ENCODE measurements at regions not wholly inside any gene's neighbourhood (a gene's known extent, or its start where the extent isn't known, plus 50 kb on each side); places are given as distances from the start of the nearest gene placed in this dataset.

DNA sequence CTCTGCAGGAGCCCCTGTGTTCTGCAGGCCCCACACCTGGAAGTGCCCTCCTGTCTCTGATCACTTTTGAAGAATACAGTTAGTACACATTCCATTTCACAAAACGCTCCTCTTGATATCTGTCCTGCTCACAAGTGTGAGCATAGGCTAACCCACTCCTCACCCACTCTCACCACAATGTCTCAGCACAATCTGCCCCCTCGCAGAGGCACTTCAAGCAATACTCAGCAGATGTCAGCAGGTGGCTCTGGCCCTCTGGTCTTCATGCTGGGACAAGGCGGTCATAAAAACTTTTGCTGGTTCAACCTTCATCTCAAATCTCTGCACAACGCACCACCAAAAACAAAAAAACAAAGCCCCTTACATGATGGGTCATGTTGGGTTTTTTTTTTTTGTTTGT, 671.2 kb downstream of the MATN1 start:
- peaks cover 7 to 14% of the 10 kb centered on the region in 2 donors for H3K27me3 ChIP-seq (ENCODE audit: control insufficient read depth in 2 of 2, insufficient read depth in 2 of 2, low read length in 2 of 2)
- H3K27ac ChIP-seq (ENCODE audit: low read depth in 2 of 2, low read length in 2 of 2) = no peak overlapping the region
- no peaks in the 10 kb centered on the region for H3K9me3 ChIP-seq (ENCODE audit: control insufficient read depth in 2 of 2, low read length in 2 of 2)
- H3K4me3 ChIP-seq (ENCODE audit: low read length in 2 of 2) = no peak overlapping the region
- no peaks in the 10 kb centered on the region for H3K4me1 ChIP-seq (ENCODE audit: control insufficient read depth in 2 of 2, insufficient read depth in 2 of 2, low read length in 2 of 2)
- no peak overlapping the region for H3K9ac ChIP-seq (ENCODE audit: low read depth in 1 of 2, low read length in 2 of 2)
- H3K36me3 ChIP-seq (ENCODE audit: control insufficient read depth in 2 of 2, insufficient read depth in 2 of 2, low read length in 2 of 2) = no peaks in the 10 kb centered on the region

DNA sequence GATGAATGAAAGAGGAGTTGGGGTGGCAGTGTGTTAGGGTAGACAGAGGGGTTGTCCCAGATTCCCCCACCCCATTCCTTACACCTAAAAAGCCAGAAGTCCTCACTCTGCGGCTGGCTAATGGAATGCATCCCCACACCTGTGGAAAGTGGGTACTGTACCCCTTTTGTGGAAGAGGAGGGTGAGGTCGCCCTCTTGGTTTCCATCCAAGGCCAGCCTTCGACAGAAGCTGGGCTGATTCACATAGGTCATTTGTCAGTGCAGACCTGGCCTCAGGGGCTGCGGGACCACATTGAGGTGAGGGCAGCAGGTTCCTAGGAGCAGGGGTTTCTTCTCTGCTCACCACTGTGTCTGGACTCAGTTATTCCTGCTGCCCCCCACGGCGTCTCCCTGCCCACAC, 671.6 kb downstream of the MATN1 start:
- no peaks in the 10 kb centered on the region for H3K9me3 ChIP-seq (ENCODE audit: control insufficient read depth in 2 of 2, low read length in 2 of 2)
- no peaks in the 10 kb centered on the region for H3K36me3 ChIP-seq (ENCODE audit: control insufficient read depth in 2 of 2, insufficient read depth in 2 of 2, low read length in 2 of 2)
- no peak overlapping the region for H3K27ac ChIP-seq (ENCODE audit: low read depth in 2 of 2, low read length in 2 of 2)
- H3K27me3 ChIP-seq (ENCODE audit: control insufficient read depth in 2 of 2, insufficient read depth in 2 of 2, low read length in 2 of 2) = peaks cover 7 to 14% of the 10 kb centered on the region in 2 donors
- H3K4me1 ChIP-seq (ENCODE audit: control insufficient read depth in 2 of 2, insufficient read depth in 2 of 2, low read length in 2 of 2) = no peaks in the 10 kb centered on the region
- H3K4me3 ChIP-seq (ENCODE audit: low read length in 2 of 2) = no peak overlapping the region
- H3K9ac ChIP-seq (ENCODE audit: low read depth in 1 of 2, low read length in 2 of 2) = no peak overlapping the region

DNA sequence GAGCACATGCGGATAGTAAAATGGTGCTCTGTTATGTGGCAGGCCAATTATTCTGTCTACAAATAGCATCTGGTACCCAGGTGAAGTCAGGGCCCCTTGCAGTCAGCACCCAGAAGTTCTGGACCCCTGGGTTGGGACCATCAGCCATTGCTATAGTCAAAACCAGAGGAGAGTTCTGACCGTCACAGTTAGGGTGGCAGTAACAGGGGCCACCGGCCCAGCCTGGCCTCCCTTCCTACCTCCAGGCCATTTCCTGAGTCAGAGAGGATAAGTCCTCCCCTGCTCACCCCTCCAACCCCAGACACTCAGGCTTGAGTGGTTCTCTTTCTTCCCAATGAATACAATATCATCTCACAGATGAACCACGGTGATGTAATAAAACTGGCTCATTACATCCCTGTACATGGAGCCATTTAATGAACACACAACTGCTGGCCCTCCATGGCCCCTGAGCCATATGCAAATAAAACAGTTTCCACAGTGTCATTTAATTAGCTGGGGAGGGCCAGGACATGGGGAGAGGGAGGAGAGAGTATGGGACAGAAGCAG, 673.6 kb downstream of the MATN1 start:
- no peaks in the 10 kb centered on the region for H3K9me3 ChIP-seq (ENCODE audit: control insufficient read depth in 2 of 2, low read length in 2 of 2)
- H3K27ac ChIP-seq (ENCODE audit: low read depth in 2 of 2, low read length in 2 of 2) = no peak overlapping the region
- H3K4me1 ChIP-seq (ENCODE audit: control insufficient read depth in 2 of 2, insufficient read depth in 2 of 2, low read length in 2 of 2) = no peaks in the 10 kb centered on the region
- H3K4me3 ChIP-seq (ENCODE audit: low read length in 2 of 2) = no peak overlapping the region
- no peaks in the 10 kb centered on the region for H3K36me3 ChIP-seq (ENCODE audit: control insufficient read depth in 2 of 2, insufficient read depth in 2 of 2, low read length in 2 of 2)
- H3K27me3 ChIP-seq (ENCODE audit: control insufficient read depth in 2 of 2, insufficient read depth in 2 of 2, low read length in 2 of 2) = peaks cover 7 to 14% of the 10 kb centered on the region in 2 donors
- no peak overlapping the region for H3K9ac ChIP-seq (ENCODE audit: low read depth in 1 of 2, low read length in 2 of 2)

DNA sequence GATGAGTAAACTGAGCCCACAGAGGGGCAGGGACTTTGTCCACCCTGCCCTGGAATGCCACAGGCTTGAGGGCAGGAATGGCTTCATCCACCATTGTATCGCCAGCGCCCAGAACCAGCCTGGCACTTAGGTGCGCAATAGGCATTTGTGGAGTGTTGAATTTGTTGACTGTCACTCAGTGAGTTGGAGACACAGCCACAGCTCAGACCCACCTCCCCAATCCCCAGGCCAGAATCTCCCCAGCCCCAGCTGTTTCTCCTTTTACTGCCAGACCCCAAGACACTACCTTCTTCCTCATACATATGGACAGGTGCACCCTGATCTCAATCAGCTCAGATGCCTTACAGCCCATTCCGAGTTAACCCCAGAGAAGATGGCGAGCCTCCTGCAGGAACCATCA, 674.5 kb downstream of the MATN1 start:
- Histone ChIP-seq H3K36me3 (ENCODE audit: control insufficient read depth in 2 of 2, insufficient read depth in 2 of 2, low read length in 2 of 2) (no peaks in the 10 kb centered on the region), H3K27me3 (ENCODE audit: control insufficient read depth in 2 of 2, insufficient read depth in 2 of 2, low read length in 2 of 2) (peaks cover 7 to 10% of the 10 kb centered on the region in 2 donors), H3K4me3 (ENCODE audit: low read length in 2 of 2) (no peak overlapping the region), H3K9ac (ENCODE audit: low read depth in 1 of 2, low read length in 2 of 2) (no peak overlapping the region), H3K9me3 (ENCODE audit: control insufficient read depth in 2 of 2, low read length in 2 of 2) (no peaks in the 10 kb centered on the region), H3K4me1 (ENCODE audit: control insufficient read depth in 2 of 2, insufficient read depth in 2 of 2, low read length in 2 of 2) (no peaks in the 10 kb centered on the region), H3K27ac (ENCODE audit: low read depth in 2 of 2, low read length in 2 of 2) (no peak overlapping the region)

DNA sequence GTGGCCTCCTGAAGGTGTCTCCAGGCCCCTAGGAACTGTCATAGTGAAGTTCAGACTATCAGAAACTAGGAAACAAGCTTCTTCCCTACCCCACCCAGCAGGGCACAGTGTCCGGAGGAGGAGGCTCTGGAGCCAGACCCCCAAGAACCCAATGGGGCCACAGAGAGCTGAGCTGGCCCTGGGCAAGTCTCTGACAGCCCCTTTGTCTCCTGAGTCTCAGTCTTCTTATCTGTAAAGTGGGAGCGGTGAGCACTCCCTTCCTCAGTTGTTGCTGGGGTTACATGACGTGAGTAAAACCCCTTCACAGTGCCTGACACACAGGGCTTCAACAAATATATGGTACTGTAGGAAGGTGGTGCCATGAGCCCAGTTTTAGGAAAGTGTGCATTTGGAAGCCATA, 675.8 kb downstream of the MATN1 start:
- Histone ChIP-seq H3K36me3 (ENCODE audit: control insufficient read depth in 2 of 2, insufficient read depth in 2 of 2, low read length in 2 of 2) (no peaks in the 10 kb centered on the region), H3K9me3 (ENCODE audit: control insufficient read depth in 2 of 2, low read length in 2 of 2) (no peaks in the 10 kb centered on the region), H3K27ac (ENCODE audit: low read depth in 2 of 2, low read length in 2 of 2) (no peak overlapping the region), H3K27me3 (ENCODE audit: control insufficient read depth in 2 of 2, insufficient read depth in 2 of 2, low read length in 2 of 2) (peaks cover 2 to 3% of the 10 kb centered on the region in 2 donors), H3K9ac (ENCODE audit: low read depth in 1 of 2, low read length in 2 of 2) (no peak overlapping the region), H3K4me1 (ENCODE audit: control insufficient read depth in 2 of 2, insufficient read depth in 2 of 2, low read length in 2 of 2) (no peaks in the 10 kb centered on the region), H3K4me3 (ENCODE audit: low read length in 2 of 2) (no peak overlapping the region)

DNA sequence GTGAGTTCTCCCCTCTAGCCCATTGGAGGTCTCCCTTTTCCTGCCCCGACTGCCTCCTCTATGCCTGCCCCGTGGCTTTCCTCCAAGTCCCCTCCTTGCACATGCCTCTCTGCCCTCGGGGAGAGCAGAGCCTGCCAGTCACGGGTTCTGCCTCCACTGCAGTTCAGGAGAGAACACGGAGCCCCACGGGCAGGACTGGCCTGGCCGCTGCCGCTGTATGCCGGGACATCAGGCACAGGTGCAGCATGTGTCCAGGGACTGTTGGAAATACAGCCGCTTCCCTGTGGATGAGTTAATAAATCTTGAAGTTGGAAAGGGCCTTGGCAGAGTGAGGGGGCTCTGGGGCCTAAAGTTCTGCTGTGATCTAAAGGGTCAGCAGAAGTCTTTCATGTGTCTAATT, 676.6 kb downstream of the MATN1 start:
- no peaks in the 10 kb centered on the region for H3K9me3 ChIP-seq (ENCODE audit: control insufficient read depth in 2 of 2, low read length in 2 of 2)
- no peak overlapping the region for H3K4me3 ChIP-seq (ENCODE audit: low read length in 2 of 2)
- H3K9ac ChIP-seq (ENCODE audit: low read depth in 1 of 2, low read length in 2 of 2) = no peak overlapping the region
- H3K36me3 ChIP-seq (ENCODE audit: control insufficient read depth in 2 of 2, insufficient read depth in 2 of 2, low read length in 2 of 2) = no peaks in the 10 kb centered on the region
- no peak overlapping the region for H3K27ac ChIP-seq (ENCODE audit: low read depth in 2 of 2, low read length in 2 of 2)
- no peaks in the 10 kb centered on the region for H3K4me1 ChIP-seq (ENCODE audit: control insufficient read depth in 2 of 2, insufficient read depth in 2 of 2, low read length in 2 of 2)
- H3K27me3 ChIP-seq (ENCODE audit: control insufficient read depth in 2 of 2, insufficient read depth in 2 of 2, low read length in 2 of 2) = peaks cover 1 to 2% of the 10 kb centered on the region in 2 donors

DNA sequence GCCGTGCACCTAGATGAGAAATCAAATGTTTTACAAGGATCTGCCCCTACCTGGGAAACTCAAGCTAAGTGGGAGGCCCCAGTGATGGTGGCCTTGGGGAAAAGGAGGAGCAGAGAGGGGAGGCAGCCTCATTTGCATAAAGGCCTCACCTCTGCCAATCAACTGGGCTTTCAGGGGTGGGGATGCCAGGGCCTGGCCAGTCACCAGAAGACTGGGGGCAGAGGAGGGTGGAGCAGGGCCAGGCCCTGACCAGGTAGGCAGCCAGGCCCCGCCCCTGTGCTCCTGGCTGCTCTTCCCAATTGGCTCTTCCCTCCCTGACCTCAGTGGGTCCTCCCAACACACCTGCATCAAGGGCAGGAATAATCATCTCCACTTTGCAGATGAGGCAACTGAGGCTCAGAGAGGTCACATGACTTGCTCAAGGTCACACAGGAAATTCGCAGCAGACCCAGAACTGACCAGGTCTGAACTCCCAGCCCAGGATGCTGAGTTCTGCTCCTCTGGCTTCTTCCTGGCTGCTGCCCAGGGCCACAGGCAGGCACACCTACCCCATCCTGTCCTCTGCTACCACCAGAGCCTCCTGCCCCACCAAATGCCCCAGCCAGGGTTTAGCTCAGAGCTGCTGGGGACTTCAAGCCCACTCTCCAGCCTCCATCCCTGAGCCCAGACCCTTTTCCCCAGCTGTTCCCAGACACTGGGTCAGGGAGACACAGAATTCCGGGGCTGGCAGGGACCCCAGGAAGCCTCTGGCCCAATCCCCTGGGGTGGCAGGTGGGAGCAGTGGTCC, 677.9 kb downstream of the MATN1 start:
- no peaks in the 10 kb centered on the region for H3K9me3 ChIP-seq (ENCODE audit: control insufficient read depth in 2 of 2, low read length in 2 of 2)
- H3K4me3 ChIP-seq (ENCODE audit: low read length in 2 of 2) = no peak overlapping the region
- H3K9ac ChIP-seq (ENCODE audit: low read depth in 1 of 2, low read length in 2 of 2) = no peak overlapping the region
- no peaks in the 10 kb centered on the region for H3K36me3 ChIP-seq (ENCODE audit: control insufficient read depth in 2 of 2, insufficient read depth in 2 of 2, low read length in 2 of 2)
- H3K27me3 ChIP-seq (ENCODE audit: control insufficient read depth in 2 of 2, insufficient read depth in 2 of 2, low read length in 2 of 2) = peaks cover 0 to 2% of the 10 kb centered on the region in 2 donors
- no peak overlapping the region for H3K27ac ChIP-seq (ENCODE audit: low read depth in 2 of 2, low read length in 2 of 2)
- H3K4me1 ChIP-seq (ENCODE audit: control insufficient read depth in 2 of 2, insufficient read depth in 2 of 2, low read length in 2 of 2) = no peaks in the 10 kb centered on the region

DNA sequence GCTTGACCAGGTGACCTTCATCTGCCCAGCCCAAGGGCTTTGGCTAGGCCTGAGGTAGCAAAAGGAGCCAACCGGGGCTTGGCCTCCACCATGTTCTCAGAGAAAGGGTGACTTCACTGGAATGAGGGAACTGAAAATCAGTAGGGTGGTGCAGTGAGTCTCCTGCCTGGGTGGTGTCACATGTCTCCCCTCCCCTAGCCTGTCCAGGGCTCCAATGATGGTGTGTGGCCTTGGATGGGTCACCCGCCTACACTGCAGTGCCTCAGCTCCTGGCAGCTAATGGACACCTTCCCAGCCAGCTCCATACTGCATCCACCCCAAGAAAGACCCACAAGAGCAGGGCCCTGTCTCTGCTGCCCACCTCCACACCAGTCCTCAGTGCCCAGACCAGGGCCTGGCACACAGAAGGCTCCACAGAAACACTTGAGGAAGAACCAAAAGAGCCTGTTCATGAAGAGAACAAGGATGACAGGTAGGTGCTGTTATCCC, 678.7 kb downstream of the MATN1 start:
- H3K4me1 ChIP-seq (ENCODE audit: control insufficient read depth in 2 of 2, insufficient read depth in 2 of 2, low read length in 2 of 2) = peaks cover 0 to 1% of the 10 kb centered on the region in 2 donors
- H3K9me3 ChIP-seq (ENCODE audit: control insufficient read depth in 2 of 2, low read length in 2 of 2) = no peaks in the 10 kb centered on the region
- H3K36me3 ChIP-seq (ENCODE audit: control insufficient read depth in 2 of 2, insufficient read depth in 2 of 2, low read length in 2 of 2) = no peaks in the 10 kb centered on the region
- H3K9ac ChIP-seq (ENCODE audit: low read depth in 1 of 2, low read length in 2 of 2) = no peak overlapping the region
- H3K27ac ChIP-seq (ENCODE audit: low read depth in 2 of 2, low read length in 2 of 2) = no peak overlapping the region
- H3K4me3 ChIP-seq (ENCODE audit: low read length in 2 of 2) = no peak overlapping the region
- no peaks in the 10 kb centered on the region for H3K27me3 ChIP-seq (ENCODE audit: control insufficient read depth in 2 of 2, insufficient read depth in 2 of 2, low read length in 2 of 2)

DNA sequence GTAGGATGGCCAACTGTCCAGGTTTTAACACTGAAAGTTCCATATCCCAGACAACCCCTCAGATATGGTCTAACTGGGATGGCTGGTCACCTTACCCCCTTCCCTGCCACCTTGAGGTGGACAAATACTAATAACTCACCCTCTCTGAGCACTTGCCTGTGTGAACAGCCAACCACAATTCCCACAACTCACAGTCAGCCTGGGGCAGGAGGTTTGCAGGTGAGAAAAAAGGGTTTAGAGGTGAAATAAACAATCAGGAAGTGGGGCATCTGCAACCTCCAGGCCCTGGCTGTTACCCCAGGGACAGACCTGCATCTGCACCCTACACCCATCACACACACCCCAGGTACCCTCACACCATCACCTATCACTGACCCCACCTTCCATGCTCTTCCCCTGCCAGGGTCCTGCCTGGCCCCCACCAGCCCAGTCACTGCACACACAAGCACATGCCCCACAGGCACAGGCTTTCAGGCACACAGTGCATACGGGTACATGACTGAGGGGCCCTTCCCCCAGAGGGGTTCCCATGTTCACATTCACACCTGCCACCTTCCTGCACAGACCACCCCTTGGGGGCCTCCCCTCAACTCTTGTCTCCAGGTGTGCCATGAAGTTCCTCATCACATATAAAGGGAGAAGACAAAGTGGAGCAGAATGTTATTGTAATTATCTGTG, 679.5 kb downstream of the MATN1 start:
- Histone ChIP-seq H3K9ac (ENCODE audit: low read depth in 1 of 2, low read length in 2 of 2) (no peak overlapping the region), H3K27me3 (ENCODE audit: control insufficient read depth in 2 of 2, insufficient read depth in 2 of 2, low read length in 2 of 2) (no peaks in the 10 kb centered on the region), H3K9me3 (ENCODE audit: control insufficient read depth in 2 of 2, low read length in 2 of 2) (no peaks in the 10 kb centered on the region), H3K27ac (ENCODE audit: low read depth in 2 of 2, low read length in 2 of 2) (no peak overlapping the region), H3K4me3 (ENCODE audit: low read length in 2 of 2) (no peak overlapping the region), H3K4me1 (ENCODE audit: control insufficient read depth in 2 of 2, insufficient read depth in 2 of 2, low read length in 2 of 2) (peaks cover 5 to 6% of the 10 kb centered on the region in 2 donors), H3K36me3 (ENCODE audit: control insufficient read depth in 2 of 2, insufficient read depth in 2 of 2, low read length in 2 of 2) (no peaks in the 10 kb centered on the region)

DNA sequence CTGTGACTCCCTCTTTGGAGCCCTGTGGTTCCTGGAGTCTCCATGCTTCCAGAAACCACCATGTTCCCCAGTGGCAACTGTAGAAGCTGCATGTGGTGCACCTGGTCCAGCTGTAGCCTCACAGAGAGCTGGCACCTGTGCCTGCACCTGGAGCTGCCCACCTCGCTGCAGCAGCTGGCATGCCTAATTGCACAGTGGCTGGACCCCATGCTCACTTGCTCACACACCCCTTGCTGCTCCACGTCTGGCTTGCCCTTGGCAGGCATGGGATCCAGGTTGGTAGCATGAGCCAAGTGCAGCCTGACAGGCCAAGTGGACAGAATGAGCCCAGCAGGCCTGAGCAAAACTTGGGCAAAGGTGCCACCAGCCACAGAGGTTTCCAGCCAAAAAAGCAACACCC, 680.1 kb downstream of the MATN1 start:
- H3K9ac ChIP-seq (ENCODE audit: low read depth in 1 of 2, low read length in 2 of 2) = no peak overlapping the region
- no peaks in the 10 kb centered on the region for H3K27me3 ChIP-seq (ENCODE audit: control insufficient read depth in 2 of 2, insufficient read depth in 2 of 2, low read length in 2 of 2)
- no peak overlapping the region for H3K4me3 ChIP-seq (ENCODE audit: low read length in 2 of 2)
- no peaks in the 10 kb centered on the region for H3K36me3 ChIP-seq (ENCODE audit: control insufficient read depth in 2 of 2, insufficient read depth in 2 of 2, low read length in 2 of 2)
- no peak overlapping the region for H3K27ac ChIP-seq (ENCODE audit: low read depth in 2 of 2, low read length in 2 of 2)
- H3K4me1 ChIP-seq (ENCODE audit: control insufficient read depth in 2 of 2, insufficient read depth in 2 of 2, low read length in 2 of 2) = peaks cover 5 to 7% of the 10 kb centered on the region in 2 donors
- no peaks in the 10 kb centered on the region for H3K9me3 ChIP-seq (ENCODE audit: control insufficient read depth in 2 of 2, low read length in 2 of 2)

All from mucosa of rectum (tissue), 2 donors.